GM23338 (cell line): ENCODE measurements at regions not wholly inside any gene's neighbourhood (a gene's known extent, or its start where the extent isn't known, plus 50 kb on each side); places are given as distances from the start of the nearest gene placed in this dataset.

Experiments used
- ATAC-seq: fragments of 200-7000 bp; cut with Tn5 transposase; 3 replicates; pipeline ENCODE4 v1.9.1; 2020
- DNase-seq: peaks from one replicate; pipeline ENCODE4 v3.0.0-alpha.2; 2015; ENCODE audit warnings: low spot score
- H2AFZ ChIP-seq: fragments of 200-600 bp; sonication (generic); 2 replicates; pipeline ENCODE4 v1.8.0; 2016; ENCODE audit warnings: antibody characterized with exemption, mild to moderate bottlenecking, moderate library complexity
- H3F3A ChIP-seq: fragments of 200-600 bp; sonication (generic); replicated peaks from 2 replicates; pipeline ENCODE4 v1.8.0; 2017; ENCODE audit warnings: antibody characterized with exemption, mixed run types, low read depth
- H3K27ac ChIP-seq: fragments of 200-600 bp; sonication (generic); 2 replicates; pipeline ENCODE4 v1.6.1; 2016; ENCODE audit warnings: low read depth
- H3K27me3 ChIP-seq: fragments of 200-600 bp; sonication (generic); 2 replicates; pipeline ENCODE4 v1.8.0; 2016; ENCODE audit warnings: mild to moderate bottlenecking, mixed run types, moderate library complexity; ENCODE audit not compliant: insufficient read depth
- H3K36me3 ChIP-seq: fragments of 200-600 bp; sonication (generic); 2 replicates; pipeline ENCODE4 v1.8.0; 2016; ENCODE audit warnings: mild to moderate bottlenecking; ENCODE audit not compliant: insufficient read depth
- H3K4me1 ChIP-seq: fragments of 200-600 bp; sonication (generic); 2 replicates; pipeline ENCODE4 v1.8.0; 2016; ENCODE audit warnings: mild to moderate bottlenecking, moderate library complexity; ENCODE audit not compliant: insufficient read depth
- H3K4me2 ChIP-seq: fragments of 200-600 bp; sonication (generic); 2 replicates; pipeline ENCODE4 v1.7.1; 2017; ENCODE audit warnings: mixed run types
- H3K4me3 ChIP-seq: fragments of 200-600 bp; sonication (generic); 2 replicates; pipeline ENCODE4 v1.6.1; 2016; ENCODE audit warnings: mixed run types
- H3K79me2 ChIP-seq: fragments of 200-600 bp; sonication (generic); replicated peaks from 2 replicates; pipeline ENCODE4 v1.8.0; 2017; ENCODE audit warnings: mild to moderate bottlenecking; ENCODE audit not compliant: insufficient read depth
- H3K9me2 ChIP-seq: fragments of 200-600 bp; sonication (generic); 2 replicates; pipeline ENCODE4 v1.8.0; 2017; ENCODE audit not compliant: insufficient read depth
- H4K20me1 ChIP-seq: fragments of 200-600 bp; sonication (generic); replicated peaks from 2 replicates; pipeline ENCODE4 v1.8.0; 2017; ENCODE audit warnings: mild to moderate bottlenecking; ENCODE audit not compliant: insufficient read depth
- H3K27ac Mint-ChIP-seq: 2 replicates; pipeline ENCODE4 v1.8.0; 2020; ENCODE audit warnings: inconsistent platforms, mild to moderate bottlenecking, moderate library complexity, mixed read lengths
- H3K27me3 Mint-ChIP-seq: 3 replicates; pipeline ENCODE4 v1.8.0; 2022; ENCODE audit warnings: low read depth, mild to moderate bottlenecking, moderate library complexity, mixed read lengths, inconsistent platforms; ENCODE audit not compliant: insufficient read depth, poor library complexity
- H3K36me3 Mint-ChIP-seq: 3 replicates; pipeline ENCODE4 v1.8.0; 2021; ENCODE audit warnings: low read depth, mild to moderate bottlenecking, inconsistent platforms, moderate library complexity, mixed read lengths
- H3K4me1 Mint-ChIP-seq: 3 replicates; pipeline ENCODE4 v1.8.0; 2020; ENCODE audit warnings: mild to moderate bottlenecking, inconsistent platforms, mixed read lengths
- H3K4me3 Mint-ChIP-seq: 3 replicates; pipeline ENCODE4 v1.8.0; 2021; ENCODE audit warnings: moderate library complexity, mild to moderate bottlenecking, inconsistent platforms, mixed read lengths
- H3K9me3 Mint-ChIP-seq: 3 replicates; pipeline ENCODE4 v1.8.0; 2020; ENCODE audit warnings: moderate library complexity, mild to moderate bottlenecking, inconsistent platforms, mixed read lengths
- CREB1 ChIP-seq: fragments of 250-450 bp; sonication (Bioruptor Pico); IDR thresholded peaks from 2 replicates; pipeline ENCODE4 v1.5.0; 2020; ENCODE audit warnings: low read depth, mild to moderate bottlenecking, moderate library complexity
- EZH2 ChIP-seq: fragments of 200-600 bp; sonication (generic); IDR thresholded peaks from one replicate; pipeline ENCODE4 v1.8.0; 2017; ENCODE audit warnings: antibody characterized with exemption, mild to moderate bottlenecking, low read depth; ENCODE audit not compliant: unreplicated experiment
- EZH2phosphoT487 ChIP-seq: fragments of 200-600 bp; sonication (generic); IDR thresholded peaks from one replicate; pipeline ENCODE4 v1.8.1; 2018; ENCODE audit warnings: antibody characterized with exemption; ENCODE audit not compliant: unreplicated experiment
- JUNB ChIP-seq: IDR thresholded peaks from one replicate; pipeline ENCODE4 v1.6.1; 2016; ENCODE audit warnings: antibody characterized with exemption; ENCODE audit not compliant: unreplicated experiment
- NANOG ChIP-seq: IDR thresholded peaks from 2 replicates; pipeline ENCODE4 v1.6.1; 2016; ENCODE audit warnings: antibody characterized with exemption, borderline replicate concordance
- STAT1 ChIP-seq: IDR thresholded peaks from one replicate; pipeline ENCODE4 v1.6.1; 2016; ENCODE audit warnings: antibody characterized with exemption; ENCODE audit not compliant: unreplicated experiment
- ZNF114 ChIP-seq: fragments of 250-450 bp; sonication (Bioruptor Pico); IDR thresholded peaks from 2 replicates; pipeline ENCODE4 v1.5.0; 2020; ENCODE audit warnings: mild to moderate bottlenecking, moderate library complexity
- ZNF331 ChIP-seq: fragments of 250-450 bp; sonication (Bioruptor Pico); IDR thresholded peaks from 2 replicates; pipeline ENCODE4 v1.5.0; 2020; ENCODE audit warnings: low read depth, mild to moderate bottlenecking, moderate library complexity
- TF ChIP-seq, protein P1 (sequence below), 2 experiments: fragments of 200-600 bp in 1 of 2; sonication (generic) in 1 of 2; conservative IDR thresholded peaks; 2 replicates each; pipeline versions ENCODE4 v1.5.1 to v1.6.1; 2016 to 2017; ENCODE audit warnings: antibody characterized with exemption in 2 of 2, low read depth in 2 of 2, mild to moderate bottlenecking in 2 of 2, moderate library complexity in 1 of 2
- TF ChIP-seq, protein P2 (sequence below): IDR thresholded peaks from 2 replicates; pipeline ENCODE4 v1.6.1; 2016; ENCODE audit warnings: antibody characterized with exemption
- TF ChIP-seq, protein P3 (sequence below): IDR thresholded peaks from one replicate; pipeline ENCODE4 v1.6.1; 2018; ENCODE audit warnings: antibody characterized with exemption; ENCODE audit not compliant: unreplicated experiment

DNA sequence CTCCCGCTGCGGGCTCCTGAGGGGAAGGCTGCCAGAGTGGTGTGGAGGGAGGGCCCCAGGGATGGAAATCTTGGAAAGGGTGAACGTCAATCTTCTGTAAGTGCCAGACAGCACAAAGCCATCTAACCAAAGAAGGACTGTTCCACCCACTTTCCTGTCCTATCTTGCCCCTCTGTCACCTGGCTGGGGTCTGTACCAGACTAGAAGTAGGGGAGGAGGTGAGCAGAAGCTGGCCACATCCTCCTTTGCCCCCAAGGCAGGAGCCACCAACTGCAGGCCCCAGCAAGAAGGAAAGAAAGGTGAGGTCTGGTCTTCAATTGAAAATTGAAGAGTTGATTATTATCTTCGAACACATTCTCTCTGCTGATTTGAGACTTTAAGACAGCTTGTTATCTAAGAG is 214.4 kb upstream of the LEF1 start (continued):
- TF ChIP-seq, protein P1, sequence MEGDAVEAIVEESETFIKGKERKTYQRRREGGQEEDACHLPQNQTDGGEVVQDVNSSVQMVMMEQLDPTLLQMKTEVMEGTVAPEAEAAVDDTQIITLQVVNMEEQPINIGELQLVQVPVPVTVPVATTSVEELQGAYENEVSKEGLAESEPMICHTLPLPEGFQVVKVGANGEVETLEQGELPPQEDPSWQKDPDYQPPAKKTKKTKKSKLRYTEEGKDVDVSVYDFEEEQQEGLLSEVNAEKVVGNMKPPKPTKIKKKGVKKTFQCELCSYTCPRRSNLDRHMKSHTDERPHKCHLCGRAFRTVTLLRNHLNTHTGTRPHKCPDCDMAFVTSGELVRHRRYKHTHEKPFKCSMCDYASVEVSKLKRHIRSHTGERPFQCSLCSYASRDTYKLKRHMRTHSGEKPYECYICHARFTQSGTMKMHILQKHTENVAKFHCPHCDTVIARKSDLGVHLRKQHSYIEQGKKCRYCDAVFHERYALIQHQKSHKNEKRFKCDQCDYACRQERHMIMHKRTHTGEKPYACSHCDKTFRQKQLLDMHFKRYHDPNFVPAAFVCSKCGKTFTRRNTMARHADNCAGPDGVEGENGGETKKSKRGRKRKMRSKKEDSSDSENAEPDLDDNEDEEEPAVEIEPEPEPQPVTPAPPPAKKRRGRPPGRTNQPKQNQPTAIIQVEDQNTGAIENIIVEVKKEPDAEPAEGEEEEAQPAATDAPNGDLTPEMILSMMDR (conservative IDR thresholded peaks at IDR 0.05; ENCODE audit: low read depth in 2 of 2) = no peak
- TF ChIP-seq EZH2 (no peak), CREB1 (CRISPR knock-in tag) (no peak), ZNF331 (no peak), JUNB (no peak), ZNF114 (CRISPR knock-in tag) (no peak), NANOG (no peak)
- TF ChIP-seq, protein P2, sequence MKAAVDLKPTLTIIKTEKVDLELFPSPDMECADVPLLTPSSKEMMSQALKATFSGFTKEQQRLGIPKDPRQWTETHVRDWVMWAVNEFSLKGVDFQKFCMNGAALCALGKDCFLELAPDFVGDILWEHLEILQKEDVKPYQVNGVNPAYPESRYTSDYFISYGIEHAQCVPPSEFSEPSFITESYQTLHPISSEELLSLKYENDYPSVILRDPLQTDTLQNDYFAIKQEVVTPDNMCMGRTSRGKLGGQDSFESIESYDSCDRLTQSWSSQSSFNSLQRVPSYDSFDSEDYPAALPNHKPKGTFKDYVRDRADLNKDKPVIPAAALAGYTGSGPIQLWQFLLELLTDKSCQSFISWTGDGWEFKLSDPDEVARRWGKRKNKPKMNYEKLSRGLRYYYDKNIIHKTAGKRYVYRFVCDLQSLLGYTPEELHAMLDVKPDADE = no peak

DNA sequence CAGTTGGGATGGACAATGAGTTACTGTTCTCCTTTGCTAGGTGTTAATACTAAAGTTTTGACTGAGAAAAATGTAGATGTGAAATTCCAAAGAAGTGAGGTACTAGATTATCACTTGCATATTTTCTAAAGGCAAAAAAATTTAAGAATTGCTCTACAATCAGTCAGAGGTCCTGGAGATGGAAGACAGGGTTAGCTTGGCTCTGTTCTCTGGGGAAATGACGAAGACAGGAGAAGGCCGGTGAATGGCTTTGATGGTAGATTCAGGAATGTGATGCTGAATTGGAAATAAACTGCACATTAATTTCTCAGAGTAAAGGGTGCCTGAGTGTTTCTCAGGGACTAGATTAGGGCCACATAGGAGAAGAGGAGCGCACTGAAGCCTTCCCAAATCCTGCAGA is 214.0 kb upstream of the LEF1 start:
- H3K4me1 Mint-ChIP-seq = peaks cover 10% of the 10 kb centered on the region; the same call in 2 of the 3 replicates
- H3K9me2 ChIP-seq = no peaks in the 10 kb centered on the region
- H3K4me2 ChIP-seq = no peak overlapping the region
- H3K4me1 ChIP-seq = 0 out of 2 replicates have a peak, but pooled peaks cover 6% of the 10 kb centered on the region
- H3K79me2 ChIP-seq = no peaks in the 10 kb centered on the region
- H3K27ac ChIP-seq = no peak overlapping the region
- no peak overlapping the region for H3K4me3 Mint-ChIP-seq
- H3K27me3 Mint-ChIP-seq = no peaks in the 10 kb centered on the region
- H4K20me1 ChIP-seq = no peaks in the 10 kb centered on the region
- no peaks in the 10 kb centered on the region for H3K36me3 ChIP-seq
- H3K27me3 ChIP-seq = no peaks in the 10 kb centered on the region
- no peak overlapping the region for H3K27ac Mint-ChIP-seq
- DNase-seq = no peak
- no peak overlapping the region for H2AFZ ChIP-seq
- H3K9me3 Mint-ChIP-seq = no peaks in the 10 kb centered on the region
- no peaks in the 10 kb centered on the region for H3K36me3 Mint-ChIP-seq
- no peaks in the 10 kb centered on the region for H3F3A ChIP-seq
- ATAC-seq = no peak
- no peak overlapping the region for H3K4me3 ChIP-seq
- no peak for TF ChIP-seq EZH2phosphoT487
- TF ChIP-seq, protein P3, sequence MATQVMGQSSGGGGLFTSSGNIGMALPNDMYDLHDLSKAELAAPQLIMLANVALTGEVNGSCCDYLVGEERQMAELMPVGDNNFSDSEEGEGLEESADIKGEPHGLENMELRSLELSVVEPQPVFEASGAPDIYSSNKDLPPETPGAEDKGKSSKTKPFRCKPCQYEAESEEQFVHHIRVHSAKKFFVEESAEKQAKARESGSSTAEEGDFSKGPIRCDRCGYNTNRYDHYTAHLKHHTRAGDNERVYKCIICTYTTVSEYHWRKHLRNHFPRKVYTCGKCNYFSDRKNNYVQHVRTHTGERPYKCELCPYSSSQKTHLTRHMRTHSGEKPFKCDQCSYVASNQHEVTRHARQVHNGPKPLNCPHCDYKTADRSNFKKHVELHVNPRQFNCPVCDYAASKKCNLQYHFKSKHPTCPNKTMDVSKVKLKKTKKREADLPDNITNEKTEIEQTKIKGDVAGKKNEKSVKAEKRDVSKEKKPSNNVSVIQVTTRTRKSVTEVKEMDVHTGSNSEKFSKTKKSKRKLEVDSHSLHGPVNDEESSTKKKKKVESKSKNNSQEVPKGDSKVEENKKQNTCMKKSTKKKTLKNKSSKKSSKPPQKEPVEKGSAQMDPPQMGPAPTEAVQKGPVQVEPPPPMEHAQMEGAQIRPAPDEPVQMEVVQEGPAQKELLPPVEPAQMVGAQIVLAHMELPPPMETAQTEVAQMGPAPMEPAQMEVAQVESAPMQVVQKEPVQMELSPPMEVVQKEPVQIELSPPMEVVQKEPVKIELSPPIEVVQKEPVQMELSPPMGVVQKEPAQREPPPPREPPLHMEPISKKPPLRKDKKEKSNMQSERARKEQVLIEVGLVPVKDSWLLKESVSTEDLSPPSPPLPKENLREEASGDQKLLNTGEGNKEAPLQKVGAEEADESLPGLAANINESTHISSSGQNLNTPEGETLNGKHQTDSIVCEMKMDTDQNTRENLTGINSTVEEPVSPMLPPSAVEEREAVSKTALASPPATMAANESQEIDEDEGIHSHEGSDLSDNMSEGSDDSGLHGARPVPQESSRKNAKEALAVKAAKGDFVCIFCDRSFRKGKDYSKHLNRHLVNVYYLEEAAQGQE = no peak
- TF ChIP-seq CREB1 (CRISPR knock-in tag) = no peak
- TF ChIP-seq, protein P2 = no peak
- TF ChIP-seq, protein P1 (conservative IDR thresholded peaks at IDR 0.05; ENCODE audit: low read depth in 2 of 2) = no peak
- TF ChIP-seq EZH2 = no peak
- no peak for TF ChIP-seq JUNB
- no peak for TF ChIP-seq ZNF114 (CRISPR knock-in tag)
- no peak for TF ChIP-seq STAT1
